HepG2 (cell line): ENCODE measurements at regions not wholly inside any gene's neighbourhood (a gene's known extent, or its start where the extent isn't known, plus 50 kb on each side); places are given as distances from the start of the nearest gene placed in this dataset.
A peak's percentile ranks its signal among the peaks of the same experiment; 100 is the strongest.

ENCODE experiments used
- ATAC-seq: fragments of 200-7000 bp; cut with Tn5 transposase; 3 replicates; pipeline ENCODE4 v1.9.1; 2020; ENCODE audit warnings: mild to moderate bottlenecking, moderate library complexity
- BruUV-seq: library from RNA; stranded (reverse); fragments of 400-500 nt; replicated peaks from 2 replicates; lab custom pipeline; 2021; lab: Mats Ljungman, UMichigan
- CTCF ChIA-PET: fragments of 300-600 bp; formaldehyde crosslinking; extraction: SDS; loops from one replicate; lab custom pipeline; 2021; ENCODE audit warnings: low total read pairs, inconsistent platforms, low intra/inter-chr PET ratio; lab: Yijun Ruan, JAX
- POLR2A ChIA-PET: fragments of 350-600 bp; sonication (Branson Sonifier 250); formaldehyde crosslinking; loops from one replicate; lab custom pipeline; 2020; ENCODE audit warnings: antibody characterized with exemption, inconsistent platforms; lab: Yijun Ruan, JAX
- DNase-seq: peaks from one replicate; pipeline ENCODE4 v3.0.0-alpha.2; 2015; ENCODE audit warnings: low spot score
- FAIRE-seq: peaks from 3 replicates; lab custom pipeline; 2011; peaks lifted over from hg19 to GRCh38; lab: Jason Lieb, UNC
- H2AFZ ChIP-seq: one replicate; pipeline ENCODE4 v1.6.1; 2011; ENCODE audit warnings: low read length, inconsistent platforms
- H3K27ac ChIP-seq: fragments of 300-600 bp; 3 replicates; pipeline ENCODE4 v1.8.0; 2011; ENCODE audit warnings: mixed run types, mild to moderate bottlenecking, mixed read lengths, low read length, inconsistent platforms; ENCODE audit not compliant: insufficient read depth; ENCODE audit errors: extremely low read length
- H3K27me3 ChIP-seq, 2 experiments: fragments of 200-600 bp in 1 of 2; 2 replicates in 1 of 2; 3 replicates in 1 of 2; pipeline versions ENCODE4 v1.6.0 to v1.8.0; 2011; ENCODE audit warnings: low read length in 2 of 2, mild to moderate bottlenecking in 2 of 2, moderate library complexity in 2 of 2, inconsistent platforms in 1 of 2; ENCODE audit not compliant: insufficient read depth in 2 of 2, control insufficient read depth in 1 of 2
- H3K36me3 ChIP-seq, 2 experiments: fragments of 200-600 bp in 1 of 2; replicated peaks in 1 of 2; 2 replicates in 1 of 2; 3 replicates in 1 of 2; pipeline versions ENCODE4 v1.5.1 to v1.8.0; 2011; ENCODE audit warnings: low read length in 2 of 2, inconsistent platforms in 1 of 2; ENCODE audit not compliant: insufficient read depth in 2 of 2, control insufficient read depth in 1 of 2
- H3K4me1 ChIP-seq: 2 replicates; pipeline ENCODE4 v1.5.1; 2012; ENCODE audit warnings: low read length, inconsistent platforms; ENCODE audit not compliant: insufficient read depth
- H3K4me2 ChIP-seq: 2 replicates; pipeline ENCODE4 v1.6.0; 2011; ENCODE audit warnings: low read depth, low read length, inconsistent platforms
- H3K4me3 ChIP-seq, 3 experiments: fragments of 200-600 bp in 1 of 3; sonication (generic), shearing (Covaris generic) in 1 of 3; replicated peaks in 1 of 3; 2 replicates each; pipeline ENCODE4 v1.5.1; 2011 to 2016; ENCODE audit warnings: low read length in 3 of 3, inconsistent platforms in 2 of 3, low read depth in 2 of 3, mild to moderate bottlenecking in 2 of 3, control low read depth in 1 of 3, mixed read lengths in 1 of 3; ENCODE audit not compliant: insufficient read depth in 1 of 3
- H3K79me2 ChIP-seq: one replicate; pipeline ENCODE4 v1.6.1; 2011; ENCODE audit warnings: low read length, inconsistent platforms; ENCODE audit not compliant: insufficient read depth
- H3K9ac ChIP-seq: 2 replicates; pipeline ENCODE4 v1.6.0; 2011; ENCODE audit warnings: mild to moderate bottlenecking, low read depth, low read length, inconsistent platforms; ENCODE audit not compliant: insufficient read depth
- H3K9me3 ChIP-seq: 2 replicates; pipeline ENCODE4 v1.5.1; 2012; ENCODE audit warnings: mild to moderate bottlenecking, low read length
- H4K20me1 ChIP-seq: 2 replicates; pipeline ENCODE4 v1.6.0; 2011; ENCODE audit warnings: inconsistent platforms, mild to moderate bottlenecking, low read length, moderate library complexity; ENCODE audit not compliant: insufficient read depth
- FOSL2 ChIP-seq: sonication (generic); formaldehyde crosslinking; IDR thresholded peaks from 2 replicates; pipeline ENCODE4 v1.4.0; 2020; ENCODE audit warnings: missing genetic modification reagents
- HDAC6 ChIP-seq: fragments of 200-600 bp; sonication (generic); IDR thresholded peaks from 2 replicates; pipeline ENCODE4 v1.7.0; 2017; ENCODE audit warnings: mild to moderate bottlenecking, antibody characterized with exemption, low read length, low read depth
- MXD4 ChIP-seq: IDR thresholded peaks from 2 replicates; pipeline ENCODE4 v1.6.1; 2016; ENCODE audit warnings: mild to moderate bottlenecking, missing biosample characterization, missing genetic modification reagents
- ZNF576 ChIP-seq: sonication (generic); formaldehyde crosslinking; IDR thresholded peaks from 2 replicates; pipeline ENCODE4 v1.4.0; 2020; ENCODE audit warnings: mild to moderate bottlenecking, missing genetic modification reagents
- WGBS: methylation state at CpG from one replicate; pipeline ENCODE4 v1.1.6; 2017; ENCODE audit warnings: low lambda C conversion rate; 5-methylcytosine and 5-hydroxymethylcytosine counted together
- in situ Hi-C: cut with HindIII; loops from 2 replicates; pipeline ENCODE4 v1.10.0; 2017; ENCODE audit warnings: low pct_unique_long_range_greater_than_20kb; ENCODE audit not compliant: extremely low pct_ligation_motif_present
- intact Hi-C: fragments of 100-400 bp; cut with micrococcal nuclease; formaldehyde crosslinking; loops from one replicate; pipeline ENCODE4 v1.10.0; 2022; ENCODE audit not compliant: unreplicated experiment

- 2% methylated on average over 3 of the region's 3 CpGs for WGBS
- H3K36me3 ChIP-seq, result no peaks in the 10 kb centered on the region
- TF ChIP-seq MXD4 (CRISPR knock-in tag), result no peak
- no peak overlapping the region for H3K9ac ChIP-seq
- H3K4me3 ChIP-seq, result no peak overlapping the region
- in situ Hi-C loops (no loop called here), intact Hi-C loops (loop anchor here (10.0 kb wide), 1 partner anchor 1659 kb away; no protein-coding TSS in a partner anchor)
- no peak overlapping the region for H3K27ac ChIP-seq
- H3K4me1 ChIP-seq, result no peaks in the 10 kb centered on the region
- no peak overlapping the region for H3K4me2 ChIP-seq
- DNase-seq, result no peak
- POLR2A ChIA-PET, result no interaction called here
- H3K79me2 ChIP-seq, result no peaks in the 10 kb centered on the region
- no peak overlapping the region for H2AFZ ChIP-seq
- no peaks in the 10 kb centered on the region for H3K9me3 ChIP-seq
- BruUV-seq, result no TSS peak
- CTCF ChIA-PET, result no interaction called here
- no peaks in the 10 kb centered on the region for H4K20me1 ChIP-seq
- no peak for ATAC-seq
- H3K27me3 ChIP-seq, result no peaks in the 10 kb centered on the region
- no peak for FAIRE-seq
Measured at GRCh38 chr17:63274146-63274545, 172.0 kb downstream of the CYB561 start.

GRCh38 chr17:63275318-63275970, 170.7 kb downstream of the CYB561 start:
- H3K4me1 ChIP-seq, result no peaks in the 10 kb centered on the region
- ChIA-PET POLR2A (no interaction called here), CTCF (no interaction called here)
- H3K27me3 ChIP-seq, result no peaks in the 10 kb centered on the region
- no peak overlapping the region for H3K4me2 ChIP-seq
- H3K27ac ChIP-seq, result no peak overlapping the region
- ATAC-seq (no peak), FAIRE-seq (no peak), DNase-seq (peak; percentile 40)
- H3K9ac ChIP-seq, result no peak overlapping the region
- no peak overlapping the region for H2AFZ ChIP-seq
- no TSS peak for BruUV-seq
- no peaks in the 10 kb centered on the region for H3K9me3 ChIP-seq
- intact Hi-C loops (loop anchor here (10.0 kb wide), 1 partner anchor 1661 kb away; no protein-coding TSS in a partner anchor), in situ Hi-C loops (no loop called here)
- no peaks in the 10 kb centered on the region for H3K36me3 ChIP-seq
- TF ChIP-seq HDAC6 (no peak), ZNF576 (CRISPR knock-in tag) (no peak), FOSL2 (CRISPR knock-in tag) (peak; percentile 81)
- H3K4me3 ChIP-seq, result no peak overlapping the region
- 0% methylated on average over 1 of the region's 1 CpG for whole genome bisulfite sequencing
- no peaks in the 10 kb centered on the region for H4K20me1 ChIP-seq
- no peaks in the 10 kb centered on the region for H3K79me2 ChIP-seq
